ENCODE measurements at regions not wholly inside any gene's neighbourhood (a gene's known extent, or its start where the extent isn't known, plus 50 kb on each side); places are given as distances from the start of the nearest gene placed in this dataset.

DNA sequence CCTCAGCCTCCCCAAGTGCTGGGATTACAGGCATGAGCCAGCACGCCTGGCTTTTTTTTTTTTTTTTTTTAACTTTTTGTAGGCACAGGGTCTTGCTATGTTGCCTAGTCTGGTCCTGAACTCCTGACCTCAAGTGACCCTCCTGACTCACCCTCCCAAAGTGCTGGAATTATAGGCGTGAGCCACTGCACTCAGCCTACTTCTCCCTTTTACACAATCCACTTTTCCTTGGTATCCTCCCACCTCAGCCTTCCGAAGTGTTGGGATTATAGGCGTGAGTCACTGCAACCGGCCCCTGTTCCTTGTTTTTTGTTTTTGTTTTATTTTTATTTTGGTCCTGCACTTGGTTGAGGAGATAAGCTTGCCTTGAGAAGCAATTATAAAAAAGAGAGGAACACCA lies 75.9 kb upstream of the KMT2C start:
- H3K27ac ChIP-seq (replicated peaks): no peak overlapping the region
- TF ChIP-seq POLR2AphosphoS5 (IDR thresholded peaks at IDR 0.05; ENCODE audit: low read depth) (no peak), GABPA (IDR thresholded peaks at IDR 0.05; ENCODE audit: low read depth) (no peak), CTCF (IDR thresholded peaks at IDR 0.05; ENCODE audit: insufficient read depth, low read length) (no peak), SPI1 (IDR thresholded peaks at IDR 0.05; ENCODE audit: borderline replicate concordance, low read depth) (no peak)
- TF ChIP-seq, protein P1, sequence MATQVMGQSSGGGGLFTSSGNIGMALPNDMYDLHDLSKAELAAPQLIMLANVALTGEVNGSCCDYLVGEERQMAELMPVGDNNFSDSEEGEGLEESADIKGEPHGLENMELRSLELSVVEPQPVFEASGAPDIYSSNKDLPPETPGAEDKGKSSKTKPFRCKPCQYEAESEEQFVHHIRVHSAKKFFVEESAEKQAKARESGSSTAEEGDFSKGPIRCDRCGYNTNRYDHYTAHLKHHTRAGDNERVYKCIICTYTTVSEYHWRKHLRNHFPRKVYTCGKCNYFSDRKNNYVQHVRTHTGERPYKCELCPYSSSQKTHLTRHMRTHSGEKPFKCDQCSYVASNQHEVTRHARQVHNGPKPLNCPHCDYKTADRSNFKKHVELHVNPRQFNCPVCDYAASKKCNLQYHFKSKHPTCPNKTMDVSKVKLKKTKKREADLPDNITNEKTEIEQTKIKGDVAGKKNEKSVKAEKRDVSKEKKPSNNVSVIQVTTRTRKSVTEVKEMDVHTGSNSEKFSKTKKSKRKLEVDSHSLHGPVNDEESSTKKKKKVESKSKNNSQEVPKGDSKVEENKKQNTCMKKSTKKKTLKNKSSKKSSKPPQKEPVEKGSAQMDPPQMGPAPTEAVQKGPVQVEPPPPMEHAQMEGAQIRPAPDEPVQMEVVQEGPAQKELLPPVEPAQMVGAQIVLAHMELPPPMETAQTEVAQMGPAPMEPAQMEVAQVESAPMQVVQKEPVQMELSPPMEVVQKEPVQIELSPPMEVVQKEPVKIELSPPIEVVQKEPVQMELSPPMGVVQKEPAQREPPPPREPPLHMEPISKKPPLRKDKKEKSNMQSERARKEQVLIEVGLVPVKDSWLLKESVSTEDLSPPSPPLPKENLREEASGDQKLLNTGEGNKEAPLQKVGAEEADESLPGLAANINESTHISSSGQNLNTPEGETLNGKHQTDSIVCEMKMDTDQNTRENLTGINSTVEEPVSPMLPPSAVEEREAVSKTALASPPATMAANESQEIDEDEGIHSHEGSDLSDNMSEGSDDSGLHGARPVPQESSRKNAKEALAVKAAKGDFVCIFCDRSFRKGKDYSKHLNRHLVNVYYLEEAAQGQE (IDR thresholded peaks at IDR 0.05; ENCODE audit: insufficient replicate concordance, low read depth): no peak
- DNase-seq (ENCODE audit: low read depth in 1 of 2, low spot score in 1 of 2): no peak

DNA sequence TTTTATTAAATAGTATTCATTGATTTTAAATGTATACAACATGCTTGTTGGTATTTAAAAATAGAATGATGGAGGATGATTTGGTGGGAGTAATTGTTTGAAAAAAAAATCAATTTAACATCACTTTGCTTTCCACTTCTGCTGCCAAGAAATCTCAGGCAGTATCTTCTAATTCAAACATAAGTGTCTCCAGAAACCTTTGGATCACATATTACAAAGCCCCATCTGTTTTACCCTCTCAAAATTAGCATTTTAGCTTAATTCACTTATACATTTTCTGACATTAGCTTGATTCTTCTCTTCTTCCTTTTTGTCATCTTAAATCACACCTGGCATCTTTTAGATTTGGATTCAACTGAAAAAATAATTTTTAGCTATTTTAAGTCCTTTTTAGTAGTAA lies 72.9 kb upstream of the KMT2C start:
- Histone ChIP-seq H3K27ac (replicated peaks) (no peak overlapping the region), H3K27me3 (ENCODE audit: insufficient read depth, poor library complexity, severe bottlenecking) (no peaks in the 10 kb centered on the region), H3K4me3 (replicated peaks; ENCODE audit: insufficient read depth, low read length) (no peak overlapping the region)
- DNase-seq (ENCODE audit: low read depth in 1 of 2, low spot score in 1 of 2): no peak
- TF ChIP-seq POLR2AphosphoS5 (IDR thresholded peaks at IDR 0.05; ENCODE audit: low read depth): no peak
- TF ChIP-seq, protein P1 (IDR thresholded peaks at IDR 0.05; ENCODE audit: insufficient replicate concordance, low read depth): no peak
- no peak for TF ChIP-seq GABPA (IDR thresholded peaks at IDR 0.05; ENCODE audit: low read depth)
- no peak for TF ChIP-seq SPI1 (IDR thresholded peaks at IDR 0.05; ENCODE audit: borderline replicate concordance, low read depth)
- no peak for TF ChIP-seq CTCF (IDR thresholded peaks at IDR 0.05; ENCODE audit: insufficient read depth, low read length)

More for the DNA sequence above, 75.9 kb upstream of the KMT2C start:
- H3K27me3 ChIP-seq (ENCODE audit: insufficient read depth, poor library complexity, severe bottlenecking): no peaks in the 10 kb centered on the region
- no peak overlapping the region for H3K4me3 ChIP-seq (replicated peaks; ENCODE audit: insufficient read depth, low read length)

GRCh38 chr7:152505606-152506005 lies 69.8 kb upstream of the KMT2C start:
- no peaks in the 10 kb centered on the region for H3K27me3 ChIP-seq (ENCODE audit: insufficient read depth, poor library complexity, severe bottlenecking)
- no peak overlapping the region for H3K27ac ChIP-seq (replicated peaks)

More at GRCh38 chr7:152505606-152506005, 69.8 kb upstream of the KMT2C start:
- no peak overlapping the region for H3K4me3 ChIP-seq (replicated peaks; ENCODE audit: insufficient read depth, low read length)
- DNase-seq (ENCODE audit: low read depth in 1 of 2, low spot score in 1 of 2): no peak
- no peak for TF ChIP-seq CTCF (IDR thresholded peaks at IDR 0.05; ENCODE audit: insufficient read depth, low read length)
- no peak for TF ChIP-seq SPI1 (IDR thresholded peaks at IDR 0.05; ENCODE audit: borderline replicate concordance, low read depth)
- TF ChIP-seq, protein P1 (IDR thresholded peaks at IDR 0.05; ENCODE audit: insufficient replicate concordance, low read depth): no peak
- TF ChIP-seq POLR2AphosphoS5 (IDR thresholded peaks at IDR 0.05; ENCODE audit: low read depth): no peak
- no peak for TF ChIP-seq GABPA (IDR thresholded peaks at IDR 0.05; ENCODE audit: low read depth)
